HG02840 (cell line): ENCODE measurements at regions not wholly inside any gene's neighbourhood (a gene's known extent, or its start where the extent isn't known, plus 50 kb on each side); places are given as distances from the start of the nearest gene placed in this dataset.
"Not testable (repeated sequence)": the region's sequence is repeated elsewhere in the genome, so short reads cannot be mapped to it uniquely, and the experiment has no call there.

Experiments
- ATAC-seq: cut with Tn5 transposase; IDR thresholded peaks from one replicate; pipeline ENCODE4 v1.9.1; 2021; ENCODE audit warnings: mild to moderate bottlenecking, moderate library complexity, moderate number of reproducible peaks; ENCODE audit not compliant: unreplicated experiment, low FRiP score

DNA sequence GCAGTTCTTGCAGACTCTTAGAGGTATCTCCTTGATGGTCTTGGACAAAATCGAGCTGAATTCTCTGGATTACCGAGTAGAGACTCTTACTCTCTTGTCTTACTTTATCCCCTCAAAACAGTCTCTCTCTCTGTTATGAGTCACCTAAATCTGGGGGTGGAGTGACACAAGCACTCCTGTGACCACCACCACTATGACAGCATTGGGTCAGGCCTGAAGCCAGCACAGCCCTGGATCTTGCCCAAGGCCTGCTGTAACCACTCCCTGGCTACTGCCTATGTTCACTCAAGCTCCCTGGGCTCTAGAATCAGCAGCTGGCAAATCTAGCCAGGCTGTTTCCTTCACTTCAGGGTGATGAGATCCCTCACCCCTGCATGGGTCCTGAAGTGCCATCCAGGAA, 662.5 kb downstream of the LUZP2 start:
- ATAC-seq, result no peak

DNA sequence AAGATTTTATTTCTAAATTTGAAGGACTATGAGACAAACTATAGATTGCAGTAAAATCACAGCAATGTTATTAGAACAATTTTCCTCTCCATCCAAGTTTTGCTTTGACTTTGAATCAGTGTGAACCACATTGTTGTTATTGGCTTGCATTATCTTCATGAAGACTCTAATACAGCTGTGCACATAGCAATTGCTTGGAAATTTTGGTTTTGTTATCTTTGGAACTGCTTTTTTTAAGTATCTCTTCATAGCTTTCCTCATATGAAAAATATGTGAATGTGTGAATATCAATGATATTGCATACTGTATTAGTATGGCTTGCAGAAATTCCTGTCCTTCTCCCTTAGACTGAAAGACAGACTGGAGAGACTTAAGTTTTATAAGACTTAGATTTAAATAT, 666.6 kb downstream of the LUZP2 start:
- ATAC-seq, result no peak

DNA sequence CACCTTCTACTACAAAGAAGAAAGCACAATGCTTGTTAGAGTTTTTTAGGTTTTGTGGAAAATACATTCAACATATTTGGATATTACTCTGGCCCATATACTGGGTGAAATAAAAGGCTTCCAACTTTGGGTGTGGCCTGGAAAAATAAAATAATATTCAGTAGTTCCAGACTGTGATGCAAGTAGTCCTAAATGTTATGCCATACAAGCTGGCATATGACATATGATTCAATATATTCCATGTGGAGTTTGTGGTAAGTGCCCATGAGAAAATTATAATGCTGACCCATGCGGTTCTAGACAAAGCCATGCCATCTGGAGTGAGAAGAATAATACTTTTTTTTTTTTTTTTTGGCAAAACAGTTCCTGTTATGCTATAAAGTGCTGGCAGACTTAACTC, 683.3 kb downstream of the LUZP2 start:
- ATAC-seq, result no peak

DNA sequence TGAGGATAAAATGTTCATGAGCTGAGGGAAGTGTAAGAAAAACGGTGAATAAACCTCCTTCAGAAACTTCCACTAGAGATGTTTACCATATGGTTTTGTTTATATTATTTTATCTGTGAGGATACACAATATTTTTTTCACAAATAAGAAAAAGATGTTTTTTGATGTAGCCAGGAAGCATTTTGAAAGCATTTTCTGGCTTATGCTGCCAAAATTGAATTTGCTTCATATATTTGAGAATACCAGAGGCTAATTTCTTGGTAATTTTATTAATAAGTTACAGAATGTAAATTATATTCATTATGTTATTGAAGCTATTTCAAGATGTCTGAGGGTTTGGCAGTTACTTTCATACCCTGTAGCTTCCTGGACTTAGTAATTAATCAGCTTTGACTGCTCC, 686.6 kb downstream of the LUZP2 start:
- ATAC-seq, result no peak

DNA sequence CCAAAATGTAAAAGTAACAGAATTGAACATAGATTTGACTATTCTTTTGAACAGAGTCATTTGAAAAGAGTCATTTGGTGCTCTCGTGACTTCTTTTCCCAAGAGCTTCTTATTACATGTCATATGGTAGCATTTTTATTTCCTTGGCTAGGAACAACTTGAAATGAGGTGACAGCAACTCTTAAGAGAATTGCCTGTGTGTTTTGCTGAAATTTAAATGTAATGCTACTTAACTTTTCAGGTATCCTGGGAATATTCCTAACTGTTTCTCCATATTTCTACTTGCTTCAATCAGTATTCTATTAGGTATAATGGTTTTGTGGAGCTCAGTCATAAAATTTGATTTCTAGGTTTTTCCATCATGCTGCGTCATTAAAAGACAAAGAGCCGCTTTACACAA, 700.7 kb downstream of the LUZP2 start:
- ATAC-seq, result no peak

DNA sequence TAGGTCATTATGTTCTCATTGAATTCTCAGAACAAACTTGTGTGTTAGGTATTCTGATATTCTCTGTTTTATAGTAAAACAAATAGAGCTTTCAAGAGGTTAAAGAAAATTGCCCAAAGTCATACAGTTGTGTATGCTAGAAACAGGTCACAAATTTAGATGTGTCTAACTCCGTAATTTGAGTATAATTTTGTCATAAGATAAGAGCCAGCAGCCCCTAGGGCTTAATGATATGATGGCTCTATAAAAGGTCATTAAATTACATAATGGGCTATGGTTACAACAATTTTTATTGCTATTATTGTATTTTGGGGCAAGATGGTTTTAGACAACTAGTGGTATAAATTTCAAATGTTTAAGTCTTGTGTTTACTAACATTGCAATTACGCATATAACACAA, 701.9 kb downstream of the LUZP2 start:
- no peak for ATAC-seq

DNA sequence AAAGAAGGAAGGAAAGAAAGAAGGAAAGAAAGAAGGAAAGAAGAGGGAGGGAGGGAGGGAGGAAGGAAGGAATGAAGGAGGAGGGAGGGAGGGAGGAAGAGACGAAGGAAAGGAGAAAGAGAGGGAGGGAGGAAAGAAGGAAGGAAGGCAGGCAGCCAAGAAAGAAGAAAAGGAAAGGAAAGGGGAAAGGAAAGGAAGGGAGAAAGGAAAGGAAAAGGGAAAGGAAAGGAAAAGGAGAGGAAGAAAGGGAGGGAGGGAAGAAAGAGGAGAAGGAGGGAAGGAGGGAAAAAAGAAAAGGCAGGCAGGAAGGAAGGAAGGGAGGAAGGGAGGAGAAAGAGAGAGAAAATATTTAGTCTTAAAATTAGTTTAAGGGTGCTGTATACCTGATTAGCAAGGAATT, 704.1 kb downstream of the LUZP2 start:
- ATAC-seq, result no peak

DNA sequence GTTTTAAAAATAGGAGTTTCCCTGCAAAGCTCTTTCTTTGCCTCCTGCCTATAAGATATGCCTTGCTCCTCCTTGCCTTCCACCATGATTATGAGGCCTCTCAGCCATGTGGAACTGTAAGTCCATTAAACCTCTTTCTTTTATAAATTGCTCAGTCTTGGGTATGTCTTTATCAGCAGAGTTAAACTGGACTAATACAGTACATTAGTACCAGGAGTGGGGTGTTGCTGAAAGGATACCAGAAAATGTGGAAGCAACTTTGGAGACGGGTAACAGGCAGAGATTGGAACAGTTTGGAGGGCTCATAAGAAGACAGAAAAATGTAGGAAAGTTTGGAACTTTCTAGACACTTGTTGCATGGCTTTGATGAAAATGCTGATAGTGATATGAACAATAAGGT, 709.9 kb downstream of the LUZP2 start:
- no peak for ATAC-seq

DNA sequence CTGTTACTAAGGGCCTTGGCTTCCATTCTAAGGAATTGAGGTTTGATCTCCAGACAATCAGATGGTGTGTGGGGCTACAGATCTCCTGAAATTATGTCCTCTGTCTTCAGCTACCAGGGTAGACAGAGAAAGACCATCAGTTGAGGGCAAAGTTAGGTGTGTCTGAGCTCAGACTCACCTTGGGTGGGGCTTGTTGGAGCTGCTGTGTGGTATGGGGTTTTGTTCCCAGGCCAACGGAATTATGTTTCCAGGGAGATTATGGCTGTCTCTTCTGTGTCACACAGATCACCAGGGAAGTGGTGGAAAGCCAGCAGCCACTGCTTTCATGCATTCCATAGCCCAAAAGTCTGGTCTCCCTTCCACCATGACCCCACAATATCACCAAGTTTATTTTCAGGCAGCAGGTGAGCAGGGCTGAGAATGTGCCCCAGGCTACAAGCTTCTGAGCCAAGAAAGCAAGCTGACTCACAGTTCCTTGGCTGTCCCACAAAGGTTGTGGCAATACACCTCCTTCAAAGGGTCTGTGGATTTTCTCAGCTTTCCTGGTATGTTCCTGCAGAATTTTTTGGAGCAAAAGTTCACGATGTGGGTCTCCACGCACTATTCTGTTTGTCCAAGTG, 714.9 kb downstream of the LUZP2 start:
- no peak for ATAC-seq

DNA sequence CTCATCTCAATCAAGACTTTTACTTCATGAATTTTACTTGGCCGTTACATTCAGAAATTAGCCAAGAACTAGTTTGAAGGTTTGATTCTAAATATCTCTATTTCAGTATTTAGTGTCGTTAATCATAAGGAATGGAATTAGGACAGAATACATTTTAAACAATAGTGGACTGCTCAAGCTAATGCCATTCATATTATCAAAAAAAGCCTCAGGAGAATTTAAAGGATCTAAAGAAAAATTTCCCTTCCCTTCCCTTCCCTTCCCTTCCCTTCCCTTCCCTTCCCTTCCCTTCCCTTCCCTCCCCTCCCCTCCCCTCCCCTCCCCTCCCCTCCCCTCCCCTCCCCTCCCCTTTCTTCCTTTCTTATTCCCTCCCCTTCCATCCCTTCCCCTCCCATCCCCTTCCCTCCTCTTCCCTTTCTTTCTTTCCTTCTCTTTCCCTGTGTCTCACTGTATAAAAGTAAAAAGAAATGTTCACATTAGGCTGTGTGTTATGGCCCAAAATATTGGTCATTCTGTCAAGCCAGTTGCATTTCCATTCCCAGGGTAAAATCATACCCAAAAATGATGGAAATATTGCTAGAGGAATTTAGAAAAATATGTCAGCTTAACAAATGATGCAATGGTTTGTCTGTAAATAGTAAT, 717.8 kb downstream of the LUZP2 start:
- ATAC-seq, result no peak

DNA sequence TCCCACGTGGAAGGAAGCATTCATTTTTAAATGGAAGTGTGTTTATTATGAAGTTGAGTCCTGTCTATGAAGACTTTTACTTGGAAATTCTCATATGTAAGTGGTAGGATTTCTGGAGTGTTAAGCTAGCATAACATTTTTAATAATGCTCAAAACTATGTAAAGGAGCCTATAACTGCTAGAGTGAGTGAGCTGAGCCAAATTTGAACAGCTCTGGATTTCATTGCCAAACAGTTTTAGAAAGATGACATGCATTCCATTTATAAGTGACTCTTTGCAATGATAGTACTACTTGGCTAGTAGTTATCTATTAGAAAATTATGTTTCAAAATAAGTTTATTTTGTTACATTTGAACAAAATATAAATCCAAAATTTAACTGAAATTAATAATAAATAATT, 721.2 kb downstream of the LUZP2 start:
- no peak for ATAC-seq

DNA sequence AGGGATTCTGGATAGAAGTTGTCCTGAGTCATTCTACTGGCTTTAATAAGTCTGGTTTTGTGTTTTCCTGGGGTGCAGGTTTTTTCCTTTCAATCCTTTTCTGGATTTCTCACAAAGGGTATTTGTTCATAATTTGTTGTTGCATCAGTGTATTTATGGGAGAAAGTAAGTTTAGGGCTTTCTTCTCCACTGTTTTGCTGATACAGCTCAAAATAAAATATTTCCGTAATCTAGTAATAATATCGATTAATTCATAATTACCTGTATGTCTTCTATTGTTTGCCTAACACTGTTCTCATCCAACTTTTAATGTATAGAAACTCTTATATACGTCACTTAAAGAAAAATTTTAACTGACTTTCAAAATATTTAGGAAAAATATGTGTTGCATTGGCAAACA, 728.2 kb downstream of the LUZP2 start:
- no peak for ATAC-seq

DNA sequence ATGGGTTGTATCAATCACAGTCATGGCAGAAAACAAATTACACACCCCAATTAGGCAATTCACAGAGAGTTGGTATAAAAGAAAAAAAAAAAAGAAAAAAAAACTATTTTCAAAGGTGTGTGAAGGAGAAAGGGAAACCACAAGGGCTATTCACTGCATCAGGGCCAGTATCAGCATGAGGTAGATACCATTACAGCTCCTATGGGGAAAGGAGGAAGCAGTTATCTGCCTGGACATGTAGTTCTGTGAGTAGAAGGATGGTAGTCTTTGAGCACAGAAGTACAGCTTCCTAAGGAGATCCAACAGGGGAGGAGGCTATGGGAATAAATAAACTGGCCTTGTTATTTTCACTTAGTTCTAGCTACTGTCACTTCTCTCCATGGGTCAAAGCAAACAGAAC, 746.1 kb downstream of the LUZP2 start:
- no peak for ATAC-seq

DNA sequence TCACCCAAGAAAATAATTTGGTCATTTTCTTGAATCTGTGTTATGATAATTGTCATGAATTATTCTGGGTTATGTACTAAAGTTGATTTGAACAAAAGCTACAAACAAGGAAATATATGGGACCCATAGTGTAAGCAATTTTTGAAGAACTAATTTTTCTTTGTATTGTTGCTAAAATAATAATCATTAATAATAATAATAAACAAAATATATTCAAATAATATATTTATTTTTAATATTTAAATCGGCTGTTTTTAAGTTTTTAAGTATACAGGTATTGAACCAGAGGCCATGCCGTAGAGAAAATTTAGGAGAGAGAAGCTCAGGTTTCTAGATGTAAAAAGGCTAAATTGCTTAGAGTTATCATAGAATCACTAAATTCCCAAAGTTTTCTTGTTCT, 747.3 kb downstream of the LUZP2 start:
- ATAC-seq, result no peak

DNA sequence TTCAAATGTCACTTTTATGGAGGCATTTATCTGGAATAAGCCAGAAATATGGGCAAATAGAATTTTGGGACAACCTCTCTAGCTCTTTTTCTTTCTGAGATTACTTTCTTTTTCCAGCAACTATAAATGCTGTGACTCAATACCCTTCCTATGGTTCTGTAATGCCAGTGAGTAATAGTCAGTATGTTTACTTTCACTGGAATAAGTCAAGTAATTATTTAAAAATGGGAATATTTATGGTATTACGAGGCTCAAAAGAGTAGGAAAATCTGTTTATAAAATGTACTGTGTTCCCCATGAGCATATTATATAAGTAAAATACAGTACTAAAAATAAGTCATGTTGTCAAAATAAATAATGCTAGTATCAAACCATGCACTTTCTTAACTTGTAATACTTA, 750.5 kb downstream of the LUZP2 start:
- ATAC-seq, result no peak

DNA sequence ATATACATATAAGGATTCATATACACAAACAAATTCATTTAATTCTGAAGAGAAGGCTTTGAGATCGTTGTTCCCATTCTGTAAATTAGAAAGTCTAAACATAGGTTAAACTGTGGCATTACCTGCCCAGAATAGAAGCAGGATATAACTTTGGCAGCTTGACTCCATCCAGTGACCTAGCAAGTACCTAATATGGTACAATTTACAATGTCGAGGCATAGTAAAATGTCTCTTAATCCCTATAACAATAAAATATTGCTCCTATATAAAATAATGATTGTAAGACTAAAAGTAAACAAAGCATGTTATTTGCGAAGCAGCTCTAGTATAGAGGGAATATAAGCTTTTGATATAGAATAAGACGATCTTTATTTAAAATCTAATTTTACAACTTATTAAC, 756.0 kb downstream of the LUZP2 start:
- ATAC-seq, result no peak

DNA sequence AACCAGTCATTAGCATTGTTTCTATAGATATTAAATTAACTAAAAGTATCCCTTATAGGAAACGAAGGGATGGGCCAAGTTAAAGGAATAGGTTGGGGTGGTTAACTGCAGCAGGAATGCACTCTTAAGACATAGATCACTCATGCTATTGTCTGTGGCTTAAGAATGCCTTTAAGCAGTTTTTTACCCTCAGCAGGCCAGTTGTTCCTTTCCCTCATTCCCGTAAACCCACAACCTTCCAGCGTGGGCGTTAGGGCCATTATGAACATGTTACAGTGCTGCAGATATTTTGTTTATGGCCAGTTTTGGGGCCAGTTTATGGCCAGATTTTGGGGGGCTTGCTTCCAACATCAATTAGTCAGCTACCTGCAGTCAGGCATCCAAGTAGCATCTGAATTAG, 767.0 kb downstream of the LUZP2 start:
- not testable (repeated sequence) for ATAC-seq

DNA sequence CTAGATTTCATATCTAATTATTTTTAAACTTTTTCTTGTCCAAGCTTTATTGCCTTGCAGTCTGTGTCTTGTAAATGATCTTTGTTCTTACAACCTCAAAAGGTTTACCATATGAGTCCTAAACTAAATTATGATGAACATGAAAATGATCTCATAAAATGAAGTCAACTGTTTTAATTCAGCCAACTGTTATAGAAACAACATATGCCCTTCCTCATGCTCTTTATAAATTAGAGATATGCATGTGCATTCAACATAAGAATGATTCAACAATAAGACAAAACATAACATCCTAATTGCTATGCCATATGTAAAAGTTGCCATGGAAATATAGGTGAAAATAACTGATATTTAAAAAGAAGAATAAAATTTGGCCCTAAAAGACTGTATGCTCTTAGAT, 774.4 kb downstream of the LUZP2 start:
- no peak for ATAC-seq

DNA sequence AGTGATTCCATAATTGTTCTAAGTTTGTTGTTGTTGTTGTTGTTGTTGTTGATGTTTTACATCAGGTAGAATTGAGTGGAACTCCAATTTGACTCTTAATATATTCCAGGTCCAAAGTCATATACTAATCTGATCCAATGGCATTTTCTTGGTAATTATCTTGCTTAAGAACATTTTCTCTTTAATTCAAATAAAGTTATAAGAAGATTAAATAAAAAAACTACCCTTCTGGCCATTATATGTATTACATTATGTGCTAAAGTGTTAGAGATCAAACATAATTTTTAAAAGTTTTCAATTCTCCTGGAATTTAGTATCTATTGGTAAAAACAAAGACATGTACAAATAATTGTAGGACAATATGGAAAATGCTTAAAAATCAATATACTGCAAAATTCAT, 775.4 kb downstream of the LUZP2 start:
- ATAC-seq, result no peak

DNA sequence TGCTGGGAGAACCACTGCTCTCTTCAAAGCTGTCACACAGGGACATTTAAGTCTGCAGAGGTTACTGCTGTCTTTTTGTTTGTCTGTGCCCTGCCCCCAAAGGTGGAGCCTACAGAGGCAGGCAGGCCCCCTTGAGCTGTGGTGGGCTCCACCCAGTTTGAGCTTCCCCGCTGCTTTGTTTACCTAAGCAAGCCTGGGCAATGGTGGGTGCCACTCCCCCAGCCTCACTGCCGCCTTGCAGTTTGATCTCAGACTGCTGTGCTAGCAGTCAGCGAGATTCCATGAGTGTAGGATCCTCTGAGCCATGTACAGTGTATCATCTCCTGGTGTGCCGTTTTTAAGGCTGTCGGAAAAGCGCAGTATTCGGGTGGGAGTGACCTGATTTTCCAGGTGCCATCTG, 784.0 kb downstream of the LUZP2 start:
- not testable (repeated sequence) for ATAC-seq

DNA sequence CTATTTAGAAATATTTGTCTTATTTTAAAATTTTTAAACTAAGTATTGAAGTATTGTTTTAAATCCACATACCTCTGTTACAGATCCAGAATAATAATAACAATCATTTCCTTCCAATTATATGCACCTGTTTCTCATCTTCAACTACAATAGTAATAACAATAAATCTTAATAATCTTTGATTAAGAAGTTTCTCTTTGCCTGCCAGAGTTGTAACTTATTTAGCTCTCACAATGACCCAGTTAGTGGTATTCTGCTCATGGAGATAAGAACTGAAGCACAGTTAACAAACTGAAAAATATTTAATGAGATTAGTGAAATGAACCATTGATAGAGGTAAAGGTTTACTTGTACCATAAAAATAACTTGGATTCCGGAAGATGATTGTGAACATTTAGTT, 796.3 kb downstream of the LUZP2 start:
- no peak for ATAC-seq

DNA sequence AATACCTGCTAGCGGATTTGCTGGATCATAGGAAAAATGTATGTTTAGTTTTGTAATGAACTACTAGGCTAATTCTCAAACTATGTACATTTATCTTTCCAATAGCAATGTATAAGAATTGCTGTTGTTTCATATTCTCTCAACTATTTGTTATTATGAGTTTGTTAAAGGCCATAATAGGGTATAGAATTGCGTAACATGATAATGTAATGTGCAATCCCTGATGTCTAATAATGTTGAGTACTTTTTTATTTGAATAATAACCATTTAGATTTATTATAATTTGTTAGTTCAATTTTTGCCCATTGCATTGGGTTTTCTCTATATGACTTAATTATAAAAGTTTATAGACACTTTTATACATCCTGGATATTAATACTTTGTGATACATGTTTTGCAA, 801.6 kb downstream of the LUZP2 start:
- no peak for ATAC-seq

DNA sequence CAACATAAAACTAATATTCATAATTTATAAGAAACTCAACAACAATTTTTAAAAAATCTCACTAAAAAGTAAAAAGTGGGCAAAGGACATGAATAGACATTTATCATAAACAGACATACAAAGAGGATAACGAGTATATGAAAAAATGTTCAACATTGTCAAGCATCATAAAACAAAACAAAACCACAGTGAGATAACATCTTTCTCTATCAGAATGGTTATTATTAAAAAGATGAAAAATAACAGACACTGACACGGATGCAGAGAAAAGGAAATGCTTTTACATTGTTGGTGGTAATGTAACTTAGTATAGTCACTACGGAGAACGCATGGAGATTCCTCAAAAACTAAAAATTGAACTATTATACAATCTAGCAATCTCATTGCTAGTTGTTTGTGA, 813.0 kb downstream of the LUZP2 start:
- no peak for ATAC-seq
